PFSK-1 (cell line): ENCODE measurements at regions not wholly inside any gene's neighbourhood (a gene's known extent, or its start where the extent isn't known, plus 50 kb on each side); places are given as distances from the start of the nearest gene placed in this dataset.

ENCODE experiments used
- POLR2AphosphoS5 ChIP-seq: IDR thresholded peaks from 2 replicates; pipeline ENCODE4 v1.6.1; 2012; ENCODE audit warnings: low read depth, mild to moderate bottlenecking, control low read depth, low read length, moderate library complexity
- REST ChIP-seq, 2 experiments: IDR thresholded peaks; 2 replicates each; pipeline versions ENCODE4 v1.6.1 to v1.8.0; 2011 to 2012; ENCODE audit warnings: low read depth in 2 of 2, low read length in 2 of 2, control low read depth in 1 of 2, inconsistent platforms in 1 of 2, mild to moderate bottlenecking in 1 of 2, moderate library complexity in 1 of 2; ENCODE audit not compliant: insufficient read depth in 1 of 2

GRCh38 chr6:165793287-165793825 is 130.3 kb upstream of the PDE10A start:
- TF ChIP-seq REST (IDR thresholded peaks at IDR 0.05; ENCODE audit: insufficient read depth in 1 of 2, low read depth in 2 of 2, low read length in 2 of 2) = no peak
- no peak for TF ChIP-seq POLR2AphosphoS5
